ENCODE measurements at regions not wholly inside any gene's neighbourhood (a gene's known extent, or its start where the extent isn't known, plus 50 kb on each side); places are given as distances from the start of the nearest gene placed in this dataset.

- TF ChIP-seq OSR1 (CRISPR knock-in tag; IDR thresholded peaks at IDR 0.05) (no peak), ZNF70 (CRISPR knock-in tag; IDR thresholded peaks at IDR 0.05) (no peak), TOX (CRISPR knock-in tag; IDR thresholded peaks at IDR 0.05; ENCODE audit: borderline replicate concordance) (no peak), ESRRG (CRISPR knock-in tag; IDR thresholded peaks at IDR 0.05) (no peak), ZFP3 (CRISPR knock-in tag; IDR thresholded peaks at IDR 0.05) (no peak), RARB (CRISPR knock-in tag; IDR thresholded peaks at IDR 0.05) (no peak), CSDC2 (CRISPR knock-in tag; IDR thresholded peaks at IDR 0.05) (no peak), TCF4 (CRISPR knock-in tag; IDR thresholded peaks at IDR 0.05; ENCODE audit: borderline replicate concordance) (no peak), ARNTL (CRISPR knock-in tag; IDR thresholded peaks at IDR 0.05; ENCODE audit: borderline replicate concordance, low read depth) (no peak), SNAI2 (CRISPR knock-in tag; IDR thresholded peaks at IDR 0.05) (no peak)
- TF ChIP-seq, protein P1, sequence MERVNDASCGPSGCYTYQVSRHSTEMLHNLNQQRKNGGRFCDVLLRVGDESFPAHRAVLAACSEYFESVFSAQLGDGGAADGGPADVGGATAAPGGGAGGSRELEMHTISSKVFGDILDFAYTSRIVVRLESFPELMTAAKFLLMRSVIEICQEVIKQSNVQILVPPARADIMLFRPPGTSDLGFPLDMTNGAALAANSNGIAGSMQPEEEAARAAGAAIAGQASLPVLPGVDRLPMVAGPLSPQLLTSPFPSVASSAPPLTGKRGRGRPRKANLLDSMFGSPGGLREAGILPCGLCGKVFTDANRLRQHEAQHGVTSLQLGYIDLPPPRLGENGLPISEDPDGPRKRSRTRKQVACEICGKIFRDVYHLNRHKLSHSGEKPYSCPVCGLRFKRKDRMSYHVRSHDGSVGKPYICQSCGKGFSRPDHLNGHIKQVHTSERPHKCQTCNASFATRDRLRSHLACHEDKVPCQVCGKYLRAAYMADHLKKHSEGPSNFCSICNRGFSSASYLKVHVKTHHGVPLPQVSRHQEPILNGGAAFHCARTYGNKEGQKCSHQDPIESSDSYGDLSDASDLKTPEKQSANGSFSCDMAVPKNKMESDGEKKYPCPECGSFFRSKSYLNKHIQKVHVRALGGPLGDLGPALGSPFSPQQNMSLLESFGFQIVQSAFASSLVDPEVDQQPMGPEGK (CRISPR knock-in tag; IDR thresholded peaks at IDR 0.05; ENCODE audit: borderline replicate concordance) = no peak
- TF ChIP-seq, protein P2, sequence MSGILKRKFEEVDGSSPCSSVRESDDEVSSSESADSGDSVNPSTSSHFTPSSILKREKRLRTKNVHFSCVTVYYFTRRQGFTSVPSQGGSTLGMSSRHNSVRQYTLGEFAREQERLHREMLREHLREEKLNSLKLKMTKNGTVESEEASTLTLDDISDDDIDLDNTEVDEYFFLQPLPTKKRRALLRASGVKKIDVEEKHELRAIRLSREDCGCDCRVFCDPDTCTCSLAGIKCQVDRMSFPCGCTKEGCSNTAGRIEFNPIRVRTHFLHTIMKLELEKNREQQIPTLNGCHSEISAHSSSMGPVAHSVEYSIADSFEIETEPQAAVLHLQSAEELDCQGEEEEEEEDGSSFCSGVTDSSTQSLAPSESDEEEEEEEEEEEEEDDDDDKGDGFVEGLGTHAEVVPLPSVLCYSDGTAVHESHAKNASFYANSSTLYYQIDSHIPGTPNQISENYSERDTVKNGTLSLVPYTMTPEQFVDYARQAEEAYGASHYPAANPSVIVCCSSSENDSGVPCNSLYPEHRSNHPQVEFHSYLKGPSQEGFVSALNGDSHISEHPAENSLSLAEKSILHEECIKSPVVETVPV (CRISPR knock-in tag; IDR thresholded peaks at IDR 0.05) = no peak
Measured at GRCh38 chr20:11362450-11362849, 555.2 kb upstream of the BTBD3 start.
